ENCODE measurements at regions not wholly inside any gene's neighbourhood (a gene's known extent, or its start where the extent isn't known, plus 50 kb on each side); places are given as distances from the start of the nearest gene placed in this dataset.
"Not testable (repeated sequence)": the region's sequence is repeated elsewhere in the genome, so short reads cannot be mapped to it uniquely, and the experiment has no call there.

DNA sequence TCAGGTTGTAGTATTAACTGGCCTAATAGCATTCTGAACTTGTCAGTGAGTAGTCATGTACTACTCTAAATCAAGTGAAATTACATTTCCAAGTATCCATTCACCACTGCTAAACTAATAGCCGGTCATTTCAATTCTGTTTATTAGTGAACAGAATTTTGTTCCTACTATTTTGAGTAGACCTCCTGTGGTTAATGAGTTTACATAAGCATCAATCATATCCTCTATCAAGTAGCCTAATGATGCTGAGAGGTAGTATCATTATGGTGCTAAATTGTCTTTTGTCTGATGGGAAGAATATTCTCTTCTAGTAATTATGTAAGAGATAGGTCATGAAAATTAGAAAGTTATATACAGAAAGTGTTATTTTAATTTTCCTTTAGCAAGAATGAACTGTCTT, 602.8 kb downstream of the KCNT2 start:
- no peak for DNase-seq (ENCODE audit: low read depth in 2 of 3, low spot score in 2 of 3)

DNA sequence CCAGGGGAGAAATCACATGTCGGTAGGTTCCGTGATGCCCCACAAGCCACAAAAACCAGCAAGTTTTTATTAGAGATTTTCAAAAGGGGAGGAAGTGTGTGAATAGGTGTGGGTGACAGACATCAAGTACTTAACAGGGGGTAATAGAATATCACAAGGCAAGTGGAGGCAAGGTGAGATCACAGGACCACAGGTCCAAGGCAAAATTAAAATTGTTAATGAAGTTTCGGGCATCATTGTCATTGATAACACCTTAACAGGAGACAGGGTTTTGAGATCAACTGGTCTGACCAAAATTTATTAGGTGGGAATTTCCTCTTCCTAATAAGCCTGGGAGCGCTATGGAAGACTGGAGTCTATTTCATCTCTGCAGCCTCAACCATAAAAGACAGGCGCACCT, 603.9 kb downstream of the KCNT2 start:
- DNase-seq (ENCODE audit: low read depth in 2 of 3, low spot score in 2 of 3): not testable (repeated sequence)

DNA sequence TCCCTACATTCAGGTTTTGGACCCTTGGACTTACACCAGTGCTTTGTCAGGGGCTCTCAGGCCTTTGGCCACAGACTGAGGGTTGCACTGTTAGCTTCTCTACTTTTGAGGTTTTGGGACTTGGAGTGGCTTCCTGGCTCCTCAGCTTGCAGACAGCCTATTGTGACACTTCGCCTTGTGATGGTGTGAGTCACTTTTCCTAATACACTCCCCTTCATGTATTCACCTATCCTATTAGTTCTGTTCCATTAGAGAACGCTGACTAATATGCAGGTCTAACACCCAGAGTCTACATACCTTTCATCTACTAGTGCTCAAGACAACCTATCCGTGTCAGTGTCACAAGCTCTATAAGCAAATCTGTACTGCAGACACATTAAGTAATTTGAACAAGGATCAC, 605.3 kb downstream of the KCNT2 start:
- no peak for DNase-seq (ENCODE audit: low read depth in 2 of 3, low spot score in 2 of 3)

DNA sequence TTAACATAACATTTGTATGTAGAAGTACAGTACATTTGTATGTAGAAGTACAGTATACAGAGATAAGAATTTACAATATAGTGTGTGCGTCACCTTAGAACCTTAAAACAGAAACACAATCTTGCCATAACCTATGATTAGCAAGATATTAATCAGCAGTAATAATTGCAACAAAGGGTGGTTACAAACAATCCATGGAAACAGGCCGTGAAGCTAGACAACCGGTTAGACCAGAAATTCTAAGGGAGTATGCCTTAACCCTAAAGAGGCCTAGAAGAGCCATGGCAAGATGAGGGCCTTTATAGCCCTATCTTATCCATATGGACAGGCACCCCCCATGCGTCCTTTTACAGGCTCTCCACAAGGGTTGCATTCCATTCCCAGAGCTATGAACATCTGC, 605.9 kb downstream of the KCNT2 start:
- not testable (repeated sequence) for DNase-seq (ENCODE audit: low read depth in 2 of 3, low spot score in 2 of 3)

DNA sequence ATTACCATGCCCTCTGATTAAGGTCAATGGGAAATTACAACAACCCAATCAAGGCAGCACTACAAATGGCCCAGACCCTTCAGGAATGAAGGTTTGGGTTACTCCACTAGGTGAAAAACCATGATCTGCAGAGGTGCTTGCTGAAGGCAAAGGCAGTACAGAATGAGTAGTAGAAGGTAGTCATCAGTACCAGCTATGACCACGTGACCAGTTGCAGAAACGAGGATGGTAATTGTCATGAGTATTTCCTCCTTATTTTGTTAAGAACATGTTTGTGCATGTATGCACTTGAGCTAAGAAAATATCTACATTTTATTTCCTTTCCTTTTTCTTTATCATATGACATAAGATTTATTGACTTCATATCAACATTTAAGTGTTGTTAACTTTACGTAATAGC, 607.1 kb downstream of the KCNT2 start:
- DNase-seq (ENCODE audit: low read depth in 2 of 3, low spot score in 2 of 3): no peak

DNA sequence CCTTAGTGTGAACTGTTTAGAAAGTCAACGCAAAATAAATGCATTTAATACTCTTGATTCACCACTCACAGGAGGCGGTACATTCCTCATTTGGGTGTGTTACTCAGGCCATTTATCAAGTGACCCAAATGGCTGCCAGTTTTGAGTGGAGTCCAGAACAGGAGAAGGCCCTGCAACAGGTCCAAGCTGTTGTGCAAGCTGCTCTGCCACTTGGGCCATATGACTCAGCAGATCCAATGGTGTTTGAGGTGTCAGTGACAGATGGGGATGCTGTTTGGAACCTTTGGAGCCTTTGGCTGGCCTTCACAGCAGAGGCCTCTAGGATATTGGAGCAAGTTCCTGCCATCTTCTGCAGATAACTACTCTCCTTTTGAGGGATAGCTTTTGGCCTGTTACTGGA, 609.2 kb downstream of the KCNT2 start:
- DNase-seq (ENCODE audit: low read depth in 2 of 3, low spot score in 2 of 3): no peak

DNA sequence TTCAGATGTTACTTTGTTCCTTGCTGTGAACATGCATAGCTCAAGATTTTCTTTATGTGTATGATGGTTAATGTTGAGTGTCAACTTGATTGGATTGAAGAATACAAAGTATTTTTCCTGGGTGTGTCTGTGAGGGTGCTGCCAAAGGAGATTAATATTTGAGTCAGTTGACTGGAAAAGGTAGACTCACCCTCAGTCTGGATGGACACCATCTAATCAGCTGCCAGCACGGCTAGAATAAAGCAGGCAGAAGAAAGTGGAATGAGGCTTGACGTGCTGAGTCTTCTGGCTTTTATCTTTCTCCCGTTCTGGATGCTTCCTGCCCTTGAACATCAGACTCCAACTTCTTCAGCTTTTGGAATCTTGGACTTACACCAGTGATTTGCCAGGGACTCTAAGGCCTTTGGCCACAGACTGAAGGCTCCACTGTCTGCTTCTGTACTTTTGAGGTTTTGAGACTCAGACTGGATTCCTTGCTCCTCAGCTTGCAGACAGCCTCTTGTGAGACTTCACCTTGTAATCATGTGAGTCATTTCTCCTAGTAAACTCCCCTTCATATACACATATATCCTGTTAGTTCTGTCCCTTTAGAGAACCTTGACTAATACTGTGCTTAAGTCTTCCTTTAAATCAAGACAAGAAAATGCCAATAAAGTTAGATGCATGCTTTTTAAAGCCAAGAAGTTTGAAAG, 626.6 kb downstream of the KCNT2 start:
- no peak for DNase-seq (ENCODE audit: low read depth in 2 of 3, low spot score in 2 of 3)

DNA sequence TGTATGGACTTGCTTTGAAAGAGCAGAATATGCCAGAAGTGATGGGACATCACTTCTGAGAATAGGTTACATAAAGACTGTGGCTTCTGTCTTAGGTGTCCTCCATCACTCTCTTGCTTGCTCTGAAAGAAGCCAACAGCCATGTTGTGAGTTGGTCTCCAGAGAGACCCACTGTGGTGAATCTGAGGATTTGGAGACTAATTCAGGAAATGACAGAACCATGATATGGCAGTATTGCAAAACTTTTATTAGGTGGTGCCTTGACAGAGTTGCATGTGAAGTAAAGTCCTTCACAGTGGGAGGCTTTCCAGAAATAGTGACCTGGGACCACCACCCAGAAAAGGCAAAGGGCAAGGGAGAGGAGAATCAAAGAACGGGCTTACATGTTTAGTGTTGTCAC, 628.6 kb downstream of the KCNT2 start:
- no peak for DNase-seq (ENCODE audit: low read depth in 2 of 3, low spot score in 2 of 3)

DNA sequence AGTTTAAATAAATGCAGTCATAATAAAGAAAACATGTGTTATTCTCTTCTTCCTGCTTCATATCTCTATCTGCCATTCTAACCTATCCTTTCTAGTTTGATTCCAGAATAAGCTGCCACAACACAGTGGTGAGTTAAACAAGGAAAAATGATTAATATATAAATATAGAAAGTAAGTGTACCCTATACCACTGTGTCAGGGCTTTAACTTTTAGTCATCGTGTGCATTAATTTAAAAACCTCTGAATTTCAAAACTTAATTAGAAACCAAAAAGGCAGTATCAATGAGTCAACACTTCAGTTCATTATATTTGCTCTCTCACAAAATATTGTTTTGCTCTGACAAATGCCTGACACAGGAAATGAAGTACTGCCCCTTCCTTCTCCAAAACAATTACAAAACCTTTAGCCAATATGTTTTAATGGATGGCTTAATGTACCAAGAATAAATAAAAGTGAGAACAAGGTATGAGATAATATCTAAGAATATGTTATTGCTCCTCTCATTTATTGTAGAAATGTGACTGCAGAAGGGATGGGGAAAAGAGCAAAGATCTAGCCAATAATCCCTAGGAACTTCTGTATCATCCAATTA, 634.8 kb downstream of the KCNT2 start:
- DNase-seq (ENCODE audit: low read depth in 2 of 3, low spot score in 2 of 3): no peak

DNA sequence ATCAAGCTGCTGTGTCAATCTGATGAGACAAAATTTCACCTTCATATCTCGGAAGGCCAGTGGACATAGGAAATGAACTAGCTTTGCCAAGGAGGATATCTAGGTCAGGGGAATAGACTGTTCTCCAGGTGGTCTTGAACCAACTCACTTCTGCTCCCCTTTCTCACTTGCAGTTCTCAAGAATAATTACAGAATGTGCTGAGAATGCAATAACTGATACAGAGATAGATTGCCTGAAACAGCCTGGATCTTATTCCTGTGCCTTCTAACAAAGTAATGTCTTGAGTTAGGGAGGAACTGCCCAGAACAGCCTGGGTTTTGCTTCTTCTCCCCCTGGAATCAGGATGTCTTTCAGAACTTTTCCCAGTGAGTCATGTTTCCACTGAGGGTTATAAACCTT, 636.7 kb downstream of the KCNT2 start:
- no peak for DNase-seq (ENCODE audit: low read depth in 2 of 3, low spot score in 2 of 3)

DNA sequence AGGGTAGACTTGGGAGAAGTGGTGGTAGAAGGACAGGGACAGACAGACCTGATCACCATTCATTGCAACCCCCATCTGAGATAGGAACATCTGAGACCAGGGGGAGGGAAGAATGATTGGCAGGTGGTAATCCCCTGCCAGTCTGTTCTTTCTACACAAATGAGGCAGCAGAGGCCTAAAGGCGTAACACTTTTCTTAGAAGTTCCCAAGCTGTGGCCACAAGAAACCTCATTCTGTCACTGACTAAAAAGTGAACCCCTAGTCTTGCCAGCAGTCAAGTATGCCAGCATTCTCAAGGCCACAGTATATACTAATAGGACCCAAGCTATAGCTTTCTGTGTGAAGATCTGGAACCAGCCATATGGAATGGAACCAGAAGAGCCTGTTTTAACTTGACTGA, 638.0 kb downstream of the KCNT2 start:
- no peak for DNase-seq (ENCODE audit: low read depth in 2 of 3, low spot score in 2 of 3)

DNA sequence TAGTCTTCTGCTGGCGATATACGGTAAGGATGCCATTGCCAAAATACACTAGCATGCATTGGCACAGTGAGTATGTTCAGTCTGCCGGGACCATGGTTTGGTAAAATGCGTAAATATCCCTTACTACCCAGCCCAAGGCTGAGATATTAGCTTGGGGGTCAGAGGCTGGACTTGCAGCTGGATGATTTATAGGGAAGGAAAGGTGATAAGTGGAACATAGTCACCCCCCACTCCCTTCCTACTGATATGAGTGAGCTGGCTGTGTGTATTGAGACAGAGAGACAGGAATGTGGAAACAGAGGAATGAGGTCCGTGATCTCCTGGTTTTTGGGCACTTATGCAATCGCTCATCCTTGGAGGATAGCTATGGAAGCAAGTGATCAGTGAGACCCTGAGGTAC, 642.8 kb downstream of the KCNT2 start:
- DNase-seq (ENCODE audit: low read depth in 2 of 3, low spot score in 2 of 3): no peak

DNA sequence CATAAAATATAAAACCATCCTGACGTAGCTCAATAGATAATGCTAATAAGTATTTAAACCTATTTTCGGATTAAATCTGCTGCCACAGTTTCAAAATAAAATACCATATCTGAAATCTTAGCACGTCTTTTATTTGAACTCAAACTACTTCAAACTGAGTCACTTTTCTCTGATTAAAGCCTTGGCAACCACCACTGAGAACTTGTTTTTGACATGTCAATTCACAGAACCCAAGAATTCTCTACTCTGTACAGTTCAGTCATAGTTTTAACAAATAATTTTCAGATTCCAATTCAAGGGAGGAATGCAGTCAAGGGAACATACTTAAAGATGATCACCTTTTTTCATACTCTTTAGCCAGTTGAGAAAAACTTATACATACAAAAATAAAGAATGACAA, 643.2 kb downstream of the KCNT2 start:
- no peak for DNase-seq (ENCODE audit: low read depth in 2 of 3, low spot score in 2 of 3)

DNA sequence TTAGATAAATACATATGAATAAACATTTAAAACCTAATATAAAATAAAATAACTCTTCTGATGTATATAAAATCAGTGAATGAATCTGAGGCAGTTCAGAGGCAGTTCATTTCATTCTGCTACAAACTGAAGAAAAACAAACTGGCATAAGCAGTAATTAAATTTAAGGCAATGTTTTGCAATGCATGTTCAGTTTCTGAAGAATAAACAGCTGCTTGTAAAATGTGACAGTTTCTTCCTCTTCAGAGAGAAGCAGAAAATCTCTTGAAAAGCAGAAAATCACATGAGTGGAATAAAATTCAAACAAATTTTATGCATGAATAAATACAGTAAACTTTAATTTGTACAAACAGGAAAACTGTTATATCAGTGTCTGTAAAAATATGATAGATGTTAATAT, 643.7 kb downstream of the KCNT2 start:
- DNase-seq (ENCODE audit: low read depth in 2 of 3, low spot score in 2 of 3): no peak

DNA sequence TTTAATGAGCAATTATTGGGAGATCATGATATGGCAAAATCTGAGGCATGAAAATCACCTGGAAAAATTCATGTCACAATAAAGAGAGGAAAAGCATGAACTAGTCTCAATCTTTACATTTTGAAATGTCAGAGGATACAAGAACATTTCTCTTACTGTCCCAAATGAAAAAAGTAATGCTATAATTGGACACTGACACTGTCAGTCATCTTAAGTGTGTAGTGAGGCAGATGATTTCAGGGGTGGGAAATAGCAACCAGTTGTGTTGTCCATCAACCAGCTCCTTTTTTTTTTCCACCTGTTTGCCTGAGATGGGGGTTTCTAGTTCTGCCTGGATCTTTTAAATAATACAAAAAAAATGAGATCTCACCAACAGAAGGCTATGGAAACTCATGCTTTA, 646.2 kb downstream of the KCNT2 start:
- DNase-seq (ENCODE audit: low read depth in 2 of 3, low spot score in 2 of 3): no peak

DNA sequence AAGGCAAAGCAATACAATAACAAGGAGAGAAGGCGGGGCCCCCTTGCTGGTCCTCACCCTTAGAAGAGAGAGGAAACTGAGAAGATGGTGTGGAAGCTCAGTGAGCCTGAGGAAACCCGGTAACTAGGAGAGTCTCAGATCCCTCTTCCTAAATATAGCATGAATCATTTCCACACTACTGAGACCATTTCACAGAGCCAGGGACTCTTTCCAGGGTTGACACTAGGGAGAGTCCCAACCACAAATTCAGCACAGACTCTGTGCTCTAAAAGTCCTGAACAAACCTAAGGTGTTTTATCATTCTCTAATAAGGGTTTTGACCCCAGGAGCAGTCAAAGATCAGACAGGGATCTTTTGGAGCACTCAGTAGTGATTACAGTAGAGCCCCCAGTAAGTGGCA, 647.7 kb downstream of the KCNT2 start:
- DNase-seq (ENCODE audit: low read depth in 2 of 3, low spot score in 2 of 3): no peak

DNA sequence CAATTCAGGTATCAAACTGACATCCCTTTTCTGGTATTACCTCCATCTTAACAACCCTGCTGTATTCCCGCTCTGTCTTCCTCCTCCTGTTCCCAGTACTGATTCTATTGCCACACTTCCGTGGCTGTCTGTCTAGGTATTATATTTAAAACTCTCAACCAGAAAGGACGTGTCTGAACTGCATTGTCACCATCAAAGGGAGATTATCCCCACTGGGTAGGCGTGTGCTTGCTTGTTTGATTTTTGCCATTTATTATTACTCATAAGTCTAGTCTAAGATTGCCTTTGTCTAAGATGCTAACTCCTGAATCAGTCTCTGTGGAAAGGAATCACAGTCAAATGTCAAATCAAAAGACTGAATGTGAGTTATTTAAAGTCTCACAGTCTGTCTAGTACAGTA, 650.1 kb downstream of the KCNT2 start:
- DNase-seq (ENCODE audit: low read depth in 2 of 3, low spot score in 2 of 3): no peak

DNA sequence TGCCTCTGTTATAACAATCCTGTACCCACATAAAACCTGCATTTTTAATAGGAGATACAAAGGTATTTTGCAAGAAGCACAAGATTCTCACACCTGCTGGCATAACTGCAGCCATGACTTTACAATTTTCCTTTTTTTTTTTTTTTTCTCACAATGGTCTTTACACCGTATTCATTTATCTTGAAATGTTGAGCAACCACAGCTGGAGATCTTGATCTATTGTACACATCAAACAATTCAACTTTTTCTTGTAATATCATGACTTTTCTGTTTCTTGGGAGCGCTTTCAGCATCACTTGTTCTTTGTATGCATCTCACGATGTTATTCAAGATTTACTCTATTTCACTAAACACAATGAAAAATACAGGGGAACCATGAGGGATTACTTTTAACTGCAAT, 651.4 kb downstream of the KCNT2 start:
- DNase-seq (ENCODE audit: low read depth in 2 of 3, low spot score in 2 of 3): no peak

DNA sequence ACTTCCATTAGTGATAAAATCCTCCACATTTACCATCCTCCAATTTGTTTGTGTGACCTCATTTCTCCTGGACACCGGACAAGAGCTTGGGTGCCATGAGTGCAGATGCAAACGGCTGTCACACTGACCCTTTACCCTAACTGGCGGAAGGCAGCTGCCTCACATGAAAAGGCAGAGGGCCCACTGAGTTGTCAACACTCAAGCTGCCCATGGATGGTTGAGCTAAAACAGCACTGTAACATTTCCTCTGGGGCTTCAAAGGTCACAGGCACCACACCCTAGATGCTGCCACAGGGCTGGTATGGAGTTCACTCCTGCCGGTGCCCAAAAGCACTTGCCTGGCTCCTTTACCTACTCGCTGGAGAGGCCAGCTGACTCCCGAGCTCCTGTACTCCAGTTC, 653.4 kb downstream of the KCNT2 start:
- DNase-seq (ENCODE audit: low read depth in 2 of 3, low spot score in 2 of 3): no peak

DNA sequence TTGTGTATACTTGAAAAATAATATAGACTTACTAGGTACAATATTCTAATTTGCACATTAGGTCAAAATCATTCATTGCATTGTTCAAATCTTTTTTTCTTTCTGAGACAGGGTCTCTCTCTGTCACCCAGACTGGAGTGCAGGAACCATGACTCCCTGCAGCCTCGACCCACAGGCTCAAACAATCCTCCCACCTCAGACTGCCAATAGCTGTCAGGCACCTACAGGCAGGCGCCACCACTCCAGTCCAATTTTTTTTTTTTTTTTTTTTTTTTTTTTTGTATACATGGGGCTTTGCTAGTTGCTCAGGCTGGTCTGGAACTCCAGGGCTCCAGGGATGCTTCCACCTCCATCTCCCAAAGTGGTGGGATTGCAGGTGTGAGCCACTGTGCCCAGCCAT, 656.9 kb downstream of the KCNT2 start:
- no peak for DNase-seq (ENCODE audit: low read depth in 2 of 3, low spot score in 2 of 3)

DNA sequence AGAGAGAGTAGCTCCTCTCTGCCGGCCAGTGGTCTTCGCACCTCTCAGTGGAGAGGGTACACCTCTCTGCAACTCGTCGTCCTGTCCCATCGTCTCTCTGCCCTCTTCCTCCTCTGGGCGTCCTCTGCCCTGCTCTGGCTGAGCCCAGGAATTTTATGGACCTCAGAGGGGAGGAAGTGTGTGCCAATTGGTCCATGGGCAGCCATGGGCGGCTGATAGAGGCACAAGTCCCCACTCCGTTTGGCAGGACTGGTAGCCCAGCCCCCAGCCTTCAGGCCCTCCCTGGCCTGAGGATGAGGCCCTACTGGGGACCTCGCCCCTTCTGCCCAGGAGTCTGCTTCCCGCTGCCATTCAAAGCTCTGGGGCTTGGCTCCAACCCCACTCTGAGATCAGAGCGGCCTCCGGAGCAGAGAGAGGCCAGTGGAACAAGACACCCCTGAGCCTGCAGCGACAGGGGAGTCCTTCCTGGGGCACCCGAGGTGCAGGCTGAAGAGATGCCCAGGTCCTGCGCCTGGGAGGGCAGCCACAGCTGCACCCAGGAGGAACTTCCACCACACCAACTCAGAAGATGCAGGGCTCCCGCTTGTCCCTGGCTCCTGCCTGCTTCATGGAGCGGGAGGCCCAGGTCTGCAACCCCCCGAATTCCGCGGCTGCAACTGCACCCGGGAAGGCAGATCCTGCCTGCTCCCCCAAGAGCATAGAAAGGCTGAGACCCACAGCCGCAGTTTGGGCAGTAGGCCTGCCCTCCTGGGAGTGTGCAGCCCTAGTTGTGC, 659.9 kb downstream of the KCNT2 start:
- DNase-seq (ENCODE audit: low read depth in 2 of 3, low spot score in 2 of 3): no peak

DNA sequence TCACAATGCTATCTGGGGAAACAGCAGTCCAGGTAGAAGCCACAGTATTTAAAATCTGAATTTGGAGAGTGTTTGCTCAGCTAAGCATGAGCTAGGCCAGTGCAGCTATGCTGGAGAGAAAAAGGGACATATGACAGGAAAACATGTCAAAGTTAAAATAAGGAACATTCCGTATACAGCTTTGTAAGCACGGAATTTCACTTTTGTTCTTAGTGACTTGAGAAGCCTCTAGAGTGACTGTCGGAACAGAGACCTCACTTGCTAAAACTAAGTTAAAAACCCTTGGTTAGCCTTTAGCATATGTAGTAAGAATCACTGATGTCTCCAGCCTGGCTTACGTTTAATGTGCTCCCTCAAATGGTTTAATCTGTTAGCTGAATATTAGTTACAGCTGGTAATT, 661.7 kb downstream of the KCNT2 start:
- DNase-seq (ENCODE audit: low read depth in 2 of 3, low spot score in 2 of 3): no peak

DNA sequence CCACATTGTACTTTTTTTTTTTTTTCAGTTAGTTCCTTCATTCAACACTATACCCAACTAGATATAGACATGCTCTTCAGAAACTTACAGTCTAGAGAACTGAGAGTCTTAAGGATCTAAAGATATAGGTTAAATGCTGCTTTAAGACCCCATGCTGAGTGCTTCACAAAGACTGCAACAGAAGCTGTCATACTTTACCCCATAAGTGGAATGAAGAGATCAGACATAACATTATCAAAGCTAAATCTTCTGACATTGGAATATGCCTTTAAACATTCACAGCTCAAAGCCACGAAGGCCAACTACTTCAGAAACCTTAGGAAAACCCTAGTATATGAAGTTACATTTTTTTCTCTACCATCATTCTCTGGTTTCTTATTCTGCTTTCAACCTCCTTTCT, 666.4 kb downstream of the KCNT2 start:
- DNase-seq (ENCODE audit: low read depth in 2 of 3, low spot score in 2 of 3): no peak

All from activated CD8-positive, alpha-beta memory T cell treated with anti-CD3 and anti-CD28 coated beads for 48 hours (primary cell).